HUDEP-2 (cell line): ENCODE measurements at regions not wholly inside any gene's neighbourhood (a gene's known extent, or its start where the extent isn't known, plus 50 kb on each side); places are given as distances from the start of the nearest gene placed in this dataset.
"Not testable (repeated sequence)": the region's sequence is repeated elsewhere in the genome, so short reads cannot be mapped to it uniquely, and the experiment has no call there.

Source experiments
- DNase-seq, 76 experiments: peaks; one replicate each; lab custom pipeline; 2025; ENCODE audit not compliant: unreplicated experiment in 76 of 76; lab: John Stamatoyannopoulos, UW

- no peak for DNase-seq
Measured at GRCh38 chr12:47378907-47379306, 299.1 kb upstream of the AMIGO2 start.

- no peak for DNase-seq
Measured at GRCh38 chr12:47378222-47378582, 298.4 kb upstream of the AMIGO2 start.

- DNase-seq, result peak in 14 of 76 experiments; percentile 6 to 46 (median 18)
Measured at GRCh38 chr12:47377414-47378221, 297.9 kb upstream of the AMIGO2 start.

- no peak for DNase-seq
Measured at GRCh38 chr12:47376927-47377326, 297.2 kb upstream of the AMIGO2 start.

- DNase-seq, result no peak
Measured at GRCh38 chr12:47373554-47374150, 293.9 kb upstream of the AMIGO2 start.

- no peak for DNase-seq
Measured at GRCh38 chr12:47370421-47370820, 290.7 kb upstream of the AMIGO2 start.

GRCh38 chr12:47369085-47369484, 289.3 kb upstream of the AMIGO2 start:
- no peak for DNase-seq

- DNase-seq, result no peak
Measured at GRCh38 chr12:47367912-47368537, 288.3 kb upstream of the AMIGO2 start.

GRCh38 chr12:47366579-47366978, 286.8 kb upstream of the AMIGO2 start:
- DNase-seq, result no peak

GRCh38 chr12:47366157-47366556, 286.4 kb upstream of the AMIGO2 start:
- DNase-seq, result no peak

GRCh38 chr12:47365443-47366076, 285.8 kb upstream of the AMIGO2 start:
- not testable (repeated sequence) for DNase-seq

GRCh38 chr12:47364261-47364660, 284.5 kb upstream of the AMIGO2 start:
- DNase-seq, result no peak

GRCh38 chr12:47362126-47362705, 282.5 kb upstream of the AMIGO2 start:
- DNase-seq, result no peak

GRCh38 chr12:47361389-47362021, 281.7 kb upstream of the AMIGO2 start:
- peak in 22 of 76 experiments; percentile 2 to 51 (median 17) for DNase-seq

GRCh38 chr12:47360771-47361388, 281.1 kb upstream of the AMIGO2 start:
- DNase-seq, result peak in 4 of 76 experiments; percentile 5 to 10 (median 6)

GRCh38 chr12:47360093-47360480, 280.3 kb upstream of the AMIGO2 start:
- DNase-seq, result no peak

GRCh38 chr12:47359310-47360092, 279.7 kb upstream of the AMIGO2 start:
- DNase-seq, result no peak

GRCh38 chr12:47357006-47357405, 277.2 kb upstream of the AMIGO2 start:
- DNase-seq, result not testable (repeated sequence)

- DNase-seq, result peak in 1 of 76 experiments; percentile 4
Measured at GRCh38 chr12:47356129-47356700, 276.5 kb upstream of the AMIGO2 start.
